ENCODE measurements at regions not wholly inside any gene's neighbourhood (a gene's known extent, or its start where the extent isn't known, plus 50 kb on each side); places are given as distances from the start of the nearest gene placed in this dataset.

GRCh38 chr17:70713694-70714093, 544.4 kb downstream of the KCNJ2 start:
- TF ChIP-seq POLR2A (IDR thresholded peaks at IDR 0.05) (no peak), CTCF (IDR thresholded peaks at IDR 0.05) (no peak)
